Frontal cortex (tissue), 3 donors: ENCODE measurements at regions not wholly inside any gene's neighbourhood (a gene's known extent, or its start where the extent isn't known, plus 50 kb on each side); places are given as distances from the start of the nearest gene placed in this dataset.

Experiments used
- DNase-seq, 2 donors: peaks; one replicate each; pipeline ENCODE4 v3.0.0; 2012; ENCODE audit warnings: low spot score in 2 of 2
- FAIRE-seq: peaks from 2 replicates; lab custom pipeline; 2012; peaks lifted over from hg19 to GRCh38; lab: Jason Lieb, UNC
- donor health status: control.
- donor health status: control.
- donor health status: control.

DNA sequence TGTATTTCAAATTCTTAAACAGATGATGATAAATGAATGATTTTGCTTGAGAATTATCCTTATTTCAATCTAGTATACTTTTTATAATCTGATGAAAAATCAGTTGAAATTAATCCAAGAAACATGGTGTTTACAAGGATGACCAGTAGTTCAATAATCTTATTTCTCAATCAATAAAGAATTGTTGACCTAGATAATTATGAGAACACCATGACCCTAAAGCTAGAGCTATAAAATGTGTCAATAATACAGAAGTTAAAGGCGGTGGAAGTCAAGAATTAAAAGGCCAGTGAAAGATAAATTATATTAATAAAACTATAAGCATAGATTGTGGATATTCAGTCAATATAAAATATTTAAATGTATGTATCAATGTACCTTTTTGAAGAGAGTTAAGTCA lies 667.4 kb upstream of the GCFC2 start:
- FAIRE-seq (no peak), DNase-seq (no peak)

DNA sequence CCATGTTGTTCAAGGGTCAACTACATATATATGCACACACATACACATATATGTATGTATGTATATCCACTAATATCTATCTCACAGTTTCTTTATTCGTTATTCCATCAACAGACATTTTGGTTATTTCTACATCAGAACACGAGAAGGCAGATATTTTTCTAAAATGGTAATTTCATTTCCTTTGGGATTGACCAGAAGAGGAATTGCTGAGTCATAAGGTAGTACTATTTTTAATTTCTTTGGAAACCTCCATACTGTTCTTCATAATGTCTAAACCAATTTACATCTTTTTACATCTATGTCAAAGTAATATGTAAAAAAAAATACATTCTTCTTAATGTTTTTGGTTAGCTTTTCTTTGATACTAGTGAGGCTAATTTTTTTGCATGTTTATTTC lies 630.7 kb upstream of the GCFC2 start:
- FAIRE-seq (no peak), DNase-seq (no peak)

DNA sequence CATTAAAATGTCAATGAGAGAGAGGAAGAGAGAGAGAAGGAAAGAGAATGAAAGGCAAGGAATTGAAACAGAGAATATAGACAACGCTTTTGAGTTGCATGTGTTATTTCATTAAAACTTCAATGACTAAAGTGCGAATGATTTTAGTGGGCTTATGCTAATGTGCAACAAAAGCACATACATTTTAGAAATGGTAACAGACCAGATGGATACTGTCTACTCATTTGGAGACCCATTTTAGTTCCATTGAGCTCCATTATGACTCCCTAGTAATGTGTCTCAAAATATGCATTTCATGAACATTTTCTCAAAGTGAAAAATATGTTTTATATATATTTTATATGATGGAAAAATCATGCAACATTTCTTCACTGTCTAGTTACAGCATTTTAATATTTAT lies 622.2 kb upstream of the GCFC2 start:
- FAIRE-seq = no peak
- DNase-seq = no peak

DNA sequence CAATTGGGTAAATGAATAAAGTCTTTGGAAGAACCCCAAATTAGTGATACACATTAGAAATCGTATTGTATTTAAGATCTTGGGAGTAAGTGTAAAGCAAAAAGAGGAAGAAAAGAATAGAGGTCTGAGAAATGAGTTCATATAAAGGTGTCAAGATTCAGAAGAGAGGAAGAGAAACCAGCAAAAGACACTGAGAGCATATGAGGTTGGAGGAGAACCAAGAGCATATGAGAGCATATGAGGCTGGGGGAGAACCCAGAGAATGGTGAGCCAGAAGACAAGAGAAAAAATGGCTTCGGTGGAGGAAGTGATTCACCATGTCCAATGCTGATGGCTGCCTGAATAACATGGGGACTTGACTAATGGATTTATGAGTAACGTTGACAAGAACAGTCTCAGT lies 620.1 kb upstream of the GCFC2 start:
- no peak for FAIRE-seq
- no peak for DNase-seq

DNA sequence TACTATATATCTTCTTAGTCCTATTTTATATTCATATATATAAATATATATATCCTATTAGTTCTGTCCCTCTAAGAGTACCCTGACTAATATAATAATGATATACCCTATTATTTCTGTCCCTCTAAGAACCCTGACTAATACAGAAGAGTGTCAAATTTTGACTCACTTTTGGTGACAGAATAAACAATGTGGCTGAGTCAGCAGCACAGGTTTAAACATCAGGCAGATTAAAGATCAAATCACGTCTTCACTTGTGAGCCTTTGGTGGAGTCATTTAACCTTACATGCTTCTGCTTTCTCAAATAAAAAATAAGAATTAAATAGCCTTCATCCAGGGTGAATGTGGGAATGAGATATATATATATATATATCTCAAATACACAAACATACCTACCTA lies 615.9 kb upstream of the GCFC2 start:
- no peak for DNase-seq
- no peak for FAIRE-seq

DNA sequence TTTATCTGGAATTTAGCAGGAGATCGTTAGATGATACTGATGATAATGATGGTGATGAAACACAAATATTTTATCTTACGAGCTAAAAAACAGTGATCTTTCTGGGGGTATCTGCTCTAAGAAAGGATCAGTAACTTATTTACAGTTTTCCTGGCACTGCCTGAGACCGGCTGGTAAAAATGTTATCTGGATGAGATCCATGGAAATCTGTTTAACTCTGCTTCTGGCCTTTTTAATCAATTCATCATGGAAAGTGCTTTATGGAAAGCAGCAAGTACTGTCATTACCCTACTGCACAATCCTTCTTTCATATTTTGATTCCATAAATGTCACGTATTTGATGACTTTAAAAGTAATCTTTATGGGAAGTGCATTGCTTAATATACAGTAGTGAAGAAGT lies 612.7 kb upstream of the GCFC2 start:
- FAIRE-seq = no peak

DNA sequence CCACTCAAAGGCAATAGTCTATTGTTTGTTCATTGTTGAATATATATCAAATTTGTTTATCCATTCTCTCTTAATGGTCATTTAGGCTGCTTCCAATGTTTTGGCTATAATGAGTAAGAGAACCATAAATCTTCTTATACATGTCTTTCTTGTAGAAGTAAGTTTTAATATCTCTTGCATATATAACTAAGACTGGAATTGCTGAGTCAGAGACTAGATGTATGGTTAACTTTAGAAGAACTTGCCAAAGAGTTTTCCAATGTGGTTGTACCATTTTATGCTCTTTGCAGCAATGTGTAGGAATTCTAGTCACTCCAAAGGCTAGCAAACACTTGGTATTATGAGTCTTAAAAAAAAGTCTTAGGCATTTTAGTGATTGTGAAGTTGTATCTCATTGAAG lies 610.0 kb upstream of the GCFC2 start:
- FAIRE-seq (no peak), DNase-seq (no peak)

More for the DNA sequence above, 612.7 kb upstream of the GCFC2 start:
- no peak for DNase-seq

GRCh38 chr2:76318848-76319360 lies 608.2 kb upstream of the GCFC2 start:
- no peak for DNase-seq
- no peak for FAIRE-seq

GRCh38 chr2:76316691-76317090 lies 606.0 kb upstream of the GCFC2 start:
- DNase-seq (no peak), FAIRE-seq (no peak)

DNA sequence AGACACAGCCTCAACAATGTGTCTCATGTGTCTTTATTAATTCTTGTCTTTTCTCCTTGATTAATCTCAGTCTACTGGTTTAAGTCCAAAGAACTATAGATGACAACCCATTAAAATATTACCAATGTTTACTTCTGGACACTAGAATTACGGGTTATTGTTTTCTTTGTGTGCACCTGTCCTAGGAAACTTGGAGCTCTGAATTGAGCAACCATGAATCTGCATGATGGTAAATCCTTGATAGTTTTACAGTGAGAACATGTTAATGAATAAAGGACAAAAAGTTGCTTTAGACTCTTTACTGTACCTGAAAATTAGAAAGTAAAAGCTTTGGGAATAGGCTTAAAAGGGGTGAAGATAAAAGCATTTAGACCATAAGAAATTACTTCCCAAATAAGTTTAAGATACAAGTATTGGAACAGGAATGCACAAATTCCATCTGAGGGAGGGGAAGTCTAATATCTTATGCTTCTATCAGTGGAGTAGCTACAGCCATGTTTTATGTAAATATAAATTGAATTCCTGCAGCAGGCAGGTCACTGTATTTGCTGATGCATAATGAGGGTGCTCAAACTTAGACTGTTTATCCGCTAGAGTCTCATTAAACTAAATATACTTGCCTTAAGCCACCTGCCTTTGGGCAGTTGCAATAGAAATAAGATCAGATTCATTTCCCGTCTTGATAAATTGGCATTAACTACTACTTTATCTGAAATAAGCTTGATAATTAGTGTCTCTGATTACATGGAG lies 603.7 kb upstream of the GCFC2 start:
- no peak for FAIRE-seq
- no peak for DNase-seq

- FAIRE-seq (no peak), DNase-seq (no peak)
Observed at GRCh38 chr2:76312236-76312635, 601.5 kb upstream of the GCFC2 start.

DNA sequence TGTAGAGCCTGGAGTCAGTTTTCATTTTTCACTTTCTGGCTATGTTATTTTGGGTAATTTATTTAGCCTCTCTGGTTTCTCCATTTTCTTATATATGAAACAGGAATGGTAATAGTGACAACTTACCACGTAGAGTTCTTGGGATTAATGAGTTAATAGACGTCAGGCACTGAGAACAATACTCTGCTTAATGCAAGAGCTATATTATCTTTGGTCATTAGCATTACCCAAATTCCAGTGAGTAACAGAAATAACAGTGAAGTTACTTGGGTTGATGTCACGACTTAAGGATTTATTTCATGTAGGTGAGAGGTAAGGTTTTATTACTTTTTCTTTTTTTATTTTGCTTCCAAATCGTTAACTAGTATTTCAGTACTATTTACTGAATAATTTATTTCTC lies 601.0 kb upstream of the GCFC2 start:
- DNase-seq (no peak), FAIRE-seq (no peak)

GRCh38 chr2:76310894-76311633 lies 600.3 kb upstream of the GCFC2 start:
- FAIRE-seq (no peak), DNase-seq (no peak)

DNA sequence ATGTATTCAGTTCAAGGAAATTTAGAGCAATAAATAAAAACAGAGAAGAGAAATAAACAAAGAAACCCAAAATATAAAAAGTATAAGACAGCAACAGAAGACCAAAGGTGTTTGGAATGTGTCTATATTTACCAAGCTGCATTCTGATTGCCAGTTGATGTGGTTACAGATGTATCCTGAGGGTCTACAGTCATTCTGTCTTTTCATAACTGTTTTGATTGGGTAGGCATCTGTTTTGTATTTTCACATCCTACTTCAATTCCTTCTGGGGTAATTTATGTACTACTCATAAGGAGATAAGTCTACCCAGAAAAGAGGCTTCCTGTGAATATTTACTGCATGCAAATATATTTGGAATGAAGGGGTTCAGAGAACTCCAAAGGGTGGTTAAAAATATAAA lies 596.8 kb upstream of the GCFC2 start:
- no peak for FAIRE-seq
- no peak for DNase-seq

DNA sequence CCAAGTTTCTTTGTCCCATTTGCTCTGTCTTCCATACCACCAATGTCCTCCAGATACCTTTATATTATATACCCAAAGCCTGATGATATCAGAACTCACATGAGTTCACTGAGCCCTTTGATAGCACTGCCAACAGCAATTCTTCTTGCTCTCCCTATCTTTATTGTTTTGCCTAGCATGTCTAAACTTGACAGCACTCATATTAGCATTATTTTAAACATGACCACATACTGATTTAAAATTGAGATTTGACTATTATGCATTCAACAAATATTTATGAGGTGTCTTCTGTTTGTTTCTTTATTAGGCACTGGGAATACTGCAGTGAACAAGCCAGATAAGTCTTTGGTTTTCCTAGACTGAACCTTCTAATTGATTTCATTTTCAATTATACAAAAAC lies 587.3 kb upstream of the GCFC2 start:
- DNase-seq = no peak
- no peak for FAIRE-seq

GRCh38 chr2:76296438-76296837 lies 585.7 kb upstream of the GCFC2 start:
- DNase-seq (no peak), FAIRE-seq (no peak)

DNA sequence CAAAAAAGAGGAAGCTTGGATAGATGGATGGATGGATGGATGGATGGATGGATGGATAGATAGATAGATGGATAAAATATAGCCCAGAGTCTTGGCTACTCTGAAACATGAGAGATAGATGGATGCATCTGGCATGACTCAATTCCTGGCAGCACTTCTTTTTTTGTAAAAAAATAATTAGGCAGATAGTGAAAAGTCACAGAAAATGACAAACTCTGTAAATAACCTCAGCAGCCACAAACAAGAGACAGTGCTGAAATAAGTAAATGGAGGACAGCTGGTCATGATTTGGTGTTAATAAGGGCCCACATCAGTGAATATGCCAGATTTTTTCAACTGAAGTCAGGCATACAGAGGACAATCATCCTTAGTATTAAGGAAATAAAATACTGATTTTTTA lies 585.0 kb upstream of the GCFC2 start:
- DNase-seq (no peak), FAIRE-seq (no peak)

DNA sequence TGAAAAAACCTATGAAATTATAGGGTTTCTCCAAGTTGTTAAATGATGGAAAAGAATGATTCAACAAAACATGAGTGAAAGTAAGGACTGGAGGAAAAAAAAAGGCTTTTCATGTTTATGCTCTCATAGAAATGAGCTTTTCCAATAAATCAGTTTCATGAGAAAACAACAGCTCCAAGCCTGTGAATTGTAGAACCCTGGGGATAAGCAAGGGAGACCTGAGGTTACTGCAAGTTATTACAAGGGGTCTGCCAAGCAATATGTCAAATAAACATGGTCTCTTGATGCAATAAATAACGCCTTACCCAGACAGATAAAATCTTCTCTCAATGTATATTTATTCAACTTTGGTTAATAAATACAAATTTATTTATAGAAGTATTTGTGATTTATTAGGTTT lies 577.9 kb upstream of the GCFC2 start:
- no peak for FAIRE-seq
- DNase-seq = no peak

DNA sequence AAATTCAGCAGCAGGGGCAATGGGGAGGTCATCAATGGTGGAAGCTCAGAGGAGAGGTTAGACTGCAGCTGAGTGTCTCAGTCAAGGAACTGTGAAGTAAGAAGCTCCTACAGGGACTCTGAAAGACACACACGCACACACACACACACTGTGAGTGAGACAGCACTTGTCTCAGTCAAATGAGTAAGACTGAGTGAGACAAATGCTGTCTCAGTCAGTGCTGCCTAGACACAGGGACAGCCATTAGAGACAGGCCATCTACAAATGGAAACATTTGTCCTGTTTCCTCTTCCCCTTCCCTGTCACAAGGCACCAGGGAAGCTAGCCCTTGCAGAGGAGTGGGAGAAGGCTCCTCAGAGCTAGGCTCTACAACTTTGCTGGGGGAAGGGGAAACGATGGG lies 577.4 kb upstream of the GCFC2 start:
- no peak for DNase-seq
- no peak for FAIRE-seq

DNA sequence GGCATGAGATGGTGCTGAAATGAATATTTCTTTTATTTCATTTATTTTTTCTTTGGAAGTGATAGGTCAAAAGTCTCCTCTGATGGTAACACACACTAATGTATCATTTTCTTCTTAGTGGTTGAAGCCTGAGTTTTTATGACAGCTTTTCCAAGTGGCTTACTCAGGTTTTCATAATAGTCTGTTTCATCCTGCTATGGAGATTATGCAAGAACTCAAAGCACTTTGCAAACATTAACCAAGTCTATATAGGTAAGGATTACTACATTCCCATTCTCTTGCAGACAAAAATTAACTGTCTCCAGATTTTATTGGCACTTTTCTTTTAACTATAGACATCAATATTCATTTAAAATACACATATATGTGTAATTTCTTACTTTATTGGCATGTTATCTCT lies 572.6 kb upstream of the GCFC2 start:
- FAIRE-seq = no peak
- no peak for DNase-seq

DNA sequence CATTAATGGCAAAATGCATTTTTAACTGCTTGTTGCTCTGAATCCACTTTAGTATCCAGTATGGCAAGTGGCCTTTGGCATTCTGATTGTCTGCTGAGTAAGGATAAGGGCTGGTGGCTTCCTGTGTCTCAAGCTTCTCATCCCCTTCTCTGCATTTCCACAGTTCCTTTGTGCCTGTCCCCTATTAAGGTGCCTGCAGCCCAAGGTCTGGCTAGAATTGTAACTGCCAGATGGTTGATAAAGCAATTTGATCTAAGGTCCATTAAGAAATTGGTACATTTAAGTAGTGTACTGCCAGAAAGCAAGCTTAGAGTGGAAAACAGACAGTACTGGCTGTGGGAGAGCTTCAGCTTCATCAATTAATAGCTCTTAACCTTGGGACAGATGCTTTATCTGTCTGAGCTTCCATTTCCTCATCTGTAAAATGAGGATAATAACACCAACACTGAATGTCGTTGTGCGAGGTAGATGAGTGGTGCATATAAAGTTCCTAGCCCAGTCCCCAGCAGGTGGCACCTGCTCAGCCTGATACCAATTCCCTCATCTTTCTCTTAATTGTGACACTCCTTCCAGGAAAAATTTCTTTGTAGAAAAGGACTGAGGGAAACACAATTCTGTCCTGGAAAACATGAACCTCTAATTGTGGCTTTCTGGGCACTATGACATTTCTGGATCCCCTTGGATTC lies 570.6 kb upstream of the GCFC2 start:
- FAIRE-seq = no peak

More for the DNA sequence above, 570.6 kb upstream of the GCFC2 start:
- DNase-seq = no peak
